GM18909 (cell line): ENCODE measurements at regions not wholly inside any gene's neighbourhood (a gene's known extent, or its start where the extent isn't known, plus 50 kb on each side); places are given as distances from the start of the nearest gene placed in this dataset.
A peak's percentile ranks its signal among the peaks of the same experiment; 100 is the strongest.

ENCODE experiments used
- ATAC-seq: cut with Tn5 transposase; IDR thresholded peaks from one replicate; pipeline ENCODE4 v1.9.1; 2021; ENCODE audit warnings: mild to moderate bottlenecking; ENCODE audit not compliant: unreplicated experiment, poor library complexity

- ATAC-seq: no peak
Observed at GRCh38 chr15:35173444-35174118, 88.5 kb upstream of the NANOGP8 start.

- no peak for ATAC-seq
Observed at GRCh38 chr15:35170207-35170606, 85.1 kb upstream of the NANOGP8 start.

DNA sequence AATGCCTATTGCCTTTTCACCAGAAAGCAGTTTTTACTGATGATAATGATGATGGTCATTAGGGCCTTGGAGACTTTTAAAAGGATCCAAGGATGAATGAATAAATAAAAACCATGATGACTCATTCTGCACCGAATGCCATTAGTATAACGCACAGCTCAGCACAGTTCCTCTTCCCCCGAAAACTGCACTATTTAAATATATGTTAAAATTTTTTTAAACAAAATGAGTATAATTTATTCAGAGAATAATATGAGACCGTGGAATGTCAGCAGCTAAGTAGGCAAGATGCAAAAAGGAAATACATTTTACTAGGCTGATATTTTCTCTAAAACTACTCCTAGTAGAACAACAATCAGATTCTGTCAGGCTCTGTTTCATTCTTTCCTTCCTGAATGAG lies 83.4 kb upstream of the NANOGP8 start:
- ATAC-seq: no peak

DNA sequence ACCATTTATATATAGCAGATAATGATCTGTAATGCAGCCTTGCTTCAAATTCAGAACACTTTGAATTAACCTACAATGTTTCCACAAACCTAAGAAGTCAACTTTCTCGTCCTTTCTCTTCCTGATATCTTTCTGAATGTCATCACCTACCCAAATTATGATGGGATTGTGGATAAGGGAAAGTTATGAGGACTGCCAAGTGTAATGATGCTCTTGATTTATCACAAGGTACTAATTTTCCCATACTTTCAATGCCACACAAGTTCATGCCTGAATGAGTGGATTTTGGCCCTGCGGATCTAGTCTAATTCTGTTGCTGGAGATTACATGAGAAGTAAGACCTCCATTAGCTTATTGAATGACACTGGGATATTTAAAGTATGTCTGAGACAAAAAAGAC lies 82.6 kb upstream of the NANOGP8 start:
- no peak for ATAC-seq

GRCh38 chr15:35166730-35167359 lies 81.8 kb upstream of the NANOGP8 start:
- ATAC-seq: no peak

GRCh38 chr15:35161694-35162093 lies 76.6 kb upstream of the NANOGP8 start:
- no peak for ATAC-seq

GRCh38 chr15:35159170-35159569 lies 74.1 kb upstream of the NANOGP8 start:
- no peak for ATAC-seq

DNA sequence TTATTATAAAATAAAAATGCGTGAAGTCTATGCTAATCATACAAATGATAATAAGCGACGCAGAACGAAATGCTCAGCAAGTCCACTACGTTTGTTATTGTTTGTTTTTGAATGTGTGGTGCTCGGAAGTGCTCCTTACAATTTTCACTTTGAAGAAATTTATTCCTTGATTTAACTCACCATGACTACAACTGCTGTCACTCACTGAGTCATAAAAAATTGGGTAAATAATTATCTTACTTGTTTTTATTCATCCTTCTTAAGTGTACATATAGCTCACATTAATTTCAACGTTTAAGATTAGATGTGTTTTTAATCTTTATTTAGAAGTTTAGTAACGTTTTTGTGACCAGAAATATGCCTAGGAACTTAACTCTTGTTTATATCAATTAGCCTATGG lies 66.7 kb upstream of the NANOGP8 start:
- ATAC-seq: no peak

GRCh38 chr15:35151381-35151780 lies 66.3 kb upstream of the NANOGP8 start:
- no peak for ATAC-seq

DNA sequence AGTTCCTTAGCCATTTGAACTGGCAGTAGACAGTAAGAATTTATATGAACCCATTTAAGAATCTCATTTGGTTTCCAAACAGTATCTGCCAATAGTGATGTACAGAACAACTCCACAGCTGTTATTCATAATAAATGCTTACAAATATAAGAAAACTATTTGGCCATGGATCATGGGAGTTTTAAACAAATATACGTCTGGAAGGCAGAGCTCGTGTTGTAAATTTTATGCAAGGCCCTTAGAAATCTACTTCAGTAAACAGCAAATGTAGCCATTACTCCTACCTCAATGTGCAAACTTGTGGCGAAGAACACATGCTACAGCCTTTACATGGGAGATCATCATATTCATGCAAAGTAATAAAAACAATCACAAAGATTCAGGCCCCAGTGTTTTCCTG lies 65.3 kb upstream of the NANOGP8 start:
- ATAC-seq: no peak

DNA sequence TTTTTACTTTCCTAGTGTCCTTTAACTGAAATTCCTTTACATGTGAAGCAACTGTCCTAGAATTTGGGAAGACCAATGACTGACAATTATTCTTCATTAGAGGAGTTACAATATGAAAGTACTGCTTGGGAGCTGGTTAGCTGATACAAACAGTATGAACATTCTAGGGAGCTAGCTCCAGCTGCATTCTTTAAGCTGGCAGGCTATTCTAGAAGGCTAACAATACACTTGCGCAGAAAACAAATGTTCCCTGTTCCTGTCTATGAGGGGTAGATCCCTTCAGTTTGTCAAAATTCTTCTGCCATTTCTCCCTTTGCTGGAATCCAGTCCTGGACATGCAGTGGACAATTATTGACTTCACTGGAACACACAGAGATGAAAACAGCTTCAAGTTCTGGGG lies 60.2 kb upstream of the NANOGP8 start:
- ATAC-seq: no peak

GRCh38 chr15:35142578-35142977 lies 57.5 kb upstream of the NANOGP8 start:
- ATAC-seq: no peak

GRCh38 chr15:35141743-35142471 lies 56.8 kb upstream of the NANOGP8 start:
- ATAC-seq: no peak

- no peak for ATAC-seq
Observed at GRCh38 chr15:35139822-35140221, 54.7 kb upstream of the NANOGP8 start.

- ATAC-seq: no peak
Observed at GRCh38 chr15:35137190-35137574, 52.1 kb upstream of the NANOGP8 start.

GRCh38 chr15:35136321-35137189 lies 51.5 kb upstream of the NANOGP8 start:
- ATAC-seq: peak; percentile 98
